ENCODE measurements at regions not wholly inside any gene's neighbourhood (a gene's known extent, or its start where the extent isn't known, plus 50 kb on each side); places are given as distances from the start of the nearest gene placed in this dataset.

- H3K4me3 ChIP-seq (ENCODE audit: low read depth, low read length) = no peak overlapping the region
- TF ChIP-seq, protein P1, sequence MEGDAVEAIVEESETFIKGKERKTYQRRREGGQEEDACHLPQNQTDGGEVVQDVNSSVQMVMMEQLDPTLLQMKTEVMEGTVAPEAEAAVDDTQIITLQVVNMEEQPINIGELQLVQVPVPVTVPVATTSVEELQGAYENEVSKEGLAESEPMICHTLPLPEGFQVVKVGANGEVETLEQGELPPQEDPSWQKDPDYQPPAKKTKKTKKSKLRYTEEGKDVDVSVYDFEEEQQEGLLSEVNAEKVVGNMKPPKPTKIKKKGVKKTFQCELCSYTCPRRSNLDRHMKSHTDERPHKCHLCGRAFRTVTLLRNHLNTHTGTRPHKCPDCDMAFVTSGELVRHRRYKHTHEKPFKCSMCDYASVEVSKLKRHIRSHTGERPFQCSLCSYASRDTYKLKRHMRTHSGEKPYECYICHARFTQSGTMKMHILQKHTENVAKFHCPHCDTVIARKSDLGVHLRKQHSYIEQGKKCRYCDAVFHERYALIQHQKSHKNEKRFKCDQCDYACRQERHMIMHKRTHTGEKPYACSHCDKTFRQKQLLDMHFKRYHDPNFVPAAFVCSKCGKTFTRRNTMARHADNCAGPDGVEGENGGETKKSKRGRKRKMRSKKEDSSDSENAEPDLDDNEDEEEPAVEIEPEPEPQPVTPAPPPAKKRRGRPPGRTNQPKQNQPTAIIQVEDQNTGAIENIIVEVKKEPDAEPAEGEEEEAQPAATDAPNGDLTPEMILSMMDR (IDR thresholded peaks at IDR 0.05; ENCODE audit: low read depth, low read length) = no peak
- TF ChIP-seq, protein P2, sequence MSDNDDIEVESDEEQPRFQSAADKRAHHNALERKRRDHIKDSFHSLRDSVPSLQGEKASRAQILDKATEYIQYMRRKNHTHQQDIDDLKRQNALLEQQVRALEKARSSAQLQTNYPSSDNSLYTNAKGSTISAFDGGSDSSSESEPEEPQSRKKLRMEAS (IDR thresholded peaks at IDR 0.05; ENCODE audit: low read depth, low read length) = no peak
- no peak for TF ChIP-seq POLR2A (IDR thresholded peaks at IDR 0.05; ENCODE audit: extremely low read depth, insufficient read length)
- no peak for TF ChIP-seq MYC (IDR thresholded peaks at IDR 0.05; ENCODE audit: low read depth, low read length)
- no peak for DNase-seq (ENCODE audit: low read depth)
Measured at GRCh38 chr16:5693426-5693825, 595.8 kb upstream of the EEF2KMT start.

DNA sequence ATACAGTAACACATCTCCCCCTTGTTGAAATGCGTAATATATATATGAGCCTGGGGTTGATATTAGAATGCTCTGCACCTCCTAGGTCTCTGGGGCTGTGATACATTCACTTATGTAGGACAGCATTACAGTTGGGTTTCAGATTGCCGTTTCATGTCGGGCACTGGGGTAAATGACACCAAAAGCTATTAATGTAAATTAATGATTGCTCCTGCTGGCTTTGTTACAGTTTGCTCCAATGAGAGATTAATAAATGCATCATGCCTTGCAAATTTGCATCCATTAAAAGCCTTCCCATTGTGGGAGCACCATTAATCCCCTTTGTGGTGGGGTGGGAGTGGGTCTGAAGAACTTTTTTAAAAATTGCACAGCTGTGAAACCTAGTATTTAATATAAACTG lies 584.4 kb upstream of the EEF2KMT start:
- H3K4me3 ChIP-seq (ENCODE audit: low read depth, low read length) = no peak overlapping the region
- TF ChIP-seq, protein P2 (IDR thresholded peaks at IDR 0.05; ENCODE audit: low read depth, low read length) = no peak
- TF ChIP-seq MYC (IDR thresholded peaks at IDR 0.05; ENCODE audit: low read depth, low read length) = no peak
- no peak for TF ChIP-seq POLR2A (IDR thresholded peaks at IDR 0.05; ENCODE audit: extremely low read depth, insufficient read length)
- TF ChIP-seq, protein P1 (IDR thresholded peaks at IDR 0.05; ENCODE audit: low read depth, low read length) = no peak
- DNase-seq (ENCODE audit: low read depth) = no peak

DNA sequence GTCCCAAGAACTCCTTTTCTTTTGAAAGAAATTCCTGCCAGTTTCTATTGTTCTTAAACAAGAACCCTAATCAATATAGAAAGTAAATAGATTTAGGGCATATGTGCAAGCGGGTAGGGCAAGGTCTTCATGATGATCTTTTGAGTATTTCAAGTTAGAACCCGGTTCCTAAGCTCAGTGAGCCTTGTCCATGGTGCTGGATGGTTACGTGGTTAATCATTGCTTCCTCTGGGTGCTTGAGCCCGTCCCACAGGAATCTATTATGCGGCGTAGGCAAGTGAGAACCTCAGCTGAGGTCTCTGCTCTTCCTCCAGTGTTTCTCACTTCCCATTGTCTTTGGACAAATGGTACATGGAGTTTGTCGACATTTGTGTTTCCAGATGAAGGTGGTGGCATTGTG lies 580.8 kb upstream of the EEF2KMT start:
- H3K4me3 ChIP-seq (ENCODE audit: low read depth, low read length) = no peak overlapping the region
- DNase-seq (ENCODE audit: low read depth) = peak; percentile 45
- TF ChIP-seq, protein P2 (IDR thresholded peaks at IDR 0.05; ENCODE audit: low read depth, low read length) = no peak
- TF ChIP-seq, protein P1 (IDR thresholded peaks at IDR 0.05; ENCODE audit: low read depth, low read length) = no peak
- TF ChIP-seq MYC (IDR thresholded peaks at IDR 0.05; ENCODE audit: low read depth, low read length) (no peak), POLR2A (IDR thresholded peaks at IDR 0.05; ENCODE audit: extremely low read depth, insufficient read length) (no peak)

GRCh38 chr16:5671421-5671820 lies 573.8 kb upstream of the EEF2KMT start:
- no peak overlapping the region for H3K4me3 ChIP-seq (ENCODE audit: low read depth, low read length)
- TF ChIP-seq POLR2A (IDR thresholded peaks at IDR 0.05; ENCODE audit: extremely low read depth, insufficient read length) (no peak), MYC (IDR thresholded peaks at IDR 0.05; ENCODE audit: low read depth, low read length) (no peak)
- no peak for DNase-seq (ENCODE audit: low read depth)

- no peak for DNase-seq (ENCODE audit: low read depth)
- H3K4me3 ChIP-seq (ENCODE audit: low read depth, low read length) = no peak overlapping the region
- no peak for TF ChIP-seq POLR2A (IDR thresholded peaks at IDR 0.05; ENCODE audit: extremely low read depth, insufficient read length)
- TF ChIP-seq, protein P2 (IDR thresholded peaks at IDR 0.05; ENCODE audit: low read depth, low read length) = no peak
- TF ChIP-seq, protein P1 (IDR thresholded peaks at IDR 0.05; ENCODE audit: low read depth, low read length) = no peak
- no peak for TF ChIP-seq MYC (IDR thresholded peaks at IDR 0.05; ENCODE audit: low read depth, low read length)
Measured at GRCh38 chr16:5670198-5670597, 572.6 kb upstream of the EEF2KMT start.

DNA sequence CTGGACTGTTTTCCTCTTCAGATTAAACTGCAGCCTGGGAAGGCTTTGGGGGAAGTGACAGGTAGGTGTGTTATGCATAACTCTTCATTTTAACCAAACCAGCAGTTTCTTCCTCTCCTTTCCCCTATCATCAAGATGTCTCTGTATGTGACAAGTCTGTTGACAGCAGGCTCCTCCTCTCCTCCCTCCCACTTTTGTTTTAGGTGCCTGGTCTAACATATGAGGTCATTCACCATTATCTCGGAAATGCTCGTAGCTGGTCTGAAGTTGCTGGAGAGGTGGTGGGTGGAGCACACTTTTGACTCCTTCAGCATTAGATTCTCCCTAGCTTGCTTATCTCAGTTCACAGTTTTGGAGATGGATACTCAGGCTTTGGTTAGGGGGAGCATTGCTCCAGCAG lies 571.0 kb upstream of the EEF2KMT start:
- TF ChIP-seq, protein P2 (IDR thresholded peaks at IDR 0.05; ENCODE audit: low read depth, low read length) = no peak
- TF ChIP-seq MYC (IDR thresholded peaks at IDR 0.05; ENCODE audit: low read depth, low read length) (no peak), POLR2A (IDR thresholded peaks at IDR 0.05; ENCODE audit: extremely low read depth, insufficient read length) (no peak)
- TF ChIP-seq, protein P1 (IDR thresholded peaks at IDR 0.05; ENCODE audit: low read depth, low read length) = no peak
- DNase-seq (ENCODE audit: low read depth) = no peak
- H3K4me3 ChIP-seq (ENCODE audit: low read depth, low read length) = no peak overlapping the region
